ENCODE measurements at regions not wholly inside any gene's neighbourhood (a gene's known extent, or its start where the extent isn't known, plus 50 kb on each side); places are given as distances from the start of the nearest gene placed in this dataset.

- H3K27me3 Mint-ChIP-seq: no peaks in the 10 kb centered on the region
- ChIA-PET POLR2A (ENCODE audit: partially characterized antibody) (no interaction called here), CTCF (ENCODE audit: partially characterized antibody) (no interaction called here)
Measured at GRCh38 chr20:52766645-52767435, 205.3 kb upstream of the TSHZ2 start.

GRCh38 chr20:52763321-52763853, 208.8 kb upstream of the TSHZ2 start:
- H3K9me3 Mint-ChIP-seq: no peaks in the 10 kb centered on the region
- no peaks in the 10 kb centered on the region for H3K27me3 ChIP-seq (ENCODE audit: insufficient read depth, low read length)
- no peaks in the 10 kb centered on the region for H3K36me3 Mint-ChIP-seq
- no peaks in the 10 kb centered on the region for H3K9me3 ChIP-seq (ENCODE audit: control insufficient read depth in 1 of 2, low read length in 2 of 2)
- H3K4me3 Mint-ChIP-seq: no peak overlapping the region
- no peaks in the 10 kb centered on the region for H3K36me3 ChIP-seq (ENCODE audit: insufficient read depth, low read length)
- no peaks in the 10 kb centered on the region for H3K4me1 Mint-ChIP-seq
- intact Hi-C loops (cut with micrococcal nuclease): no loop called here
- ChIA-PET CTCF (ENCODE audit: partially characterized antibody) (no interaction called here), POLR2A (ENCODE audit: partially characterized antibody) (no interaction called here)
- DNase-seq: no peak
- H3K4me3 ChIP-seq (ENCODE audit: low read length in 2 of 2): no peak overlapping the region
- H3K27me3 Mint-ChIP-seq: peaks cover 0 to 2% of the 10 kb centered on the region in 2 donors
- H3K27ac ChIP-seq (ENCODE audit: low read depth, low read length): no peak overlapping the region
- H3K4me1 ChIP-seq (ENCODE audit: insufficient read depth, low read length): no peaks in the 10 kb centered on the region
- no peak overlapping the region for H3K27ac Mint-ChIP-seq

More at GRCh38 chr20:52766645-52767435, 205.3 kb upstream of the TSHZ2 start:
- Mint-ChIP-seq H3K36me3 (no peaks in the 10 kb centered on the region), H3K27ac (no peak overlapping the region), H3K9me3 (no peaks in the 10 kb centered on the region), H3K4me3 (no peak overlapping the region), H3K4me1 (no peaks in the 10 kb centered on the region)
- Histone ChIP-seq H3K9me3 (ENCODE audit: control insufficient read depth in 1 of 2, low read length in 2 of 2) (no peaks in the 10 kb centered on the region), H3K4me1 (ENCODE audit: insufficient read depth, low read length) (no peaks in the 10 kb centered on the region), H3K4me3 (ENCODE audit: low read length in 2 of 2) (no peak overlapping the region), H3K27ac (ENCODE audit: low read depth, low read length) (no peak overlapping the region), H3K36me3 (ENCODE audit: insufficient read depth, low read length) (no peaks in the 10 kb centered on the region), H3K27me3 (ENCODE audit: insufficient read depth, low read length) (no peaks in the 10 kb centered on the region)
- intact Hi-C loops (cut with micrococcal nuclease): no loop called here
- DNase-seq: no peak

GRCh38 chr20:52761867-52762266, 210.3 kb upstream of the TSHZ2 start:
- Mint-ChIP-seq H3K27me3 (peaks cover 0 to 3% of the 10 kb centered on the region in 2 donors), H3K36me3 (no peaks in the 10 kb centered on the region), H3K4me3 (no peak overlapping the region), H3K27ac (no peak overlapping the region), H3K9me3 (no peaks in the 10 kb centered on the region), H3K4me1 (no peaks in the 10 kb centered on the region)
- CTCF ChIA-PET (ENCODE audit: partially characterized antibody): no interaction called here
- Histone ChIP-seq H3K9me3 (ENCODE audit: control insufficient read depth in 1 of 2, low read length in 2 of 2) (no peaks in the 10 kb centered on the region), H3K4me1 (ENCODE audit: insufficient read depth, low read length) (no peaks in the 10 kb centered on the region), H3K27ac (ENCODE audit: low read depth, low read length) (no peak overlapping the region), H3K27me3 (ENCODE audit: insufficient read depth, low read length) (no peaks in the 10 kb centered on the region), H3K36me3 (ENCODE audit: insufficient read depth, low read length) (no peaks in the 10 kb centered on the region), H3K4me3 (ENCODE audit: low read length in 2 of 2) (no peak overlapping the region)
- DNase-seq: no peak
- POLR2A ChIA-PET (ENCODE audit: partially characterized antibody): no interaction called here
- intact Hi-C loops (cut with micrococcal nuclease): no loop called here

GRCh38 chr20:52760791-52761190, 211.4 kb upstream of the TSHZ2 start:
- Histone ChIP-seq H3K36me3 (ENCODE audit: insufficient read depth, low read length) (no peaks in the 10 kb centered on the region), H3K4me3 (ENCODE audit: low read length in 2 of 2) (no peak overlapping the region), H3K9me3 (ENCODE audit: control insufficient read depth in 1 of 2, low read length in 2 of 2) (no peaks in the 10 kb centered on the region), H3K27me3 (ENCODE audit: insufficient read depth, low read length) (no peaks in the 10 kb centered on the region), H3K4me1 (ENCODE audit: insufficient read depth, low read length) (no peaks in the 10 kb centered on the region), H3K27ac (ENCODE audit: low read depth, low read length) (no peak overlapping the region)
- no peak overlapping the region for H3K4me3 Mint-ChIP-seq
- no peaks in the 10 kb centered on the region for H3K36me3 Mint-ChIP-seq
- intact Hi-C loops (cut with micrococcal nuclease): no loop called here
- no peak overlapping the region for H3K27ac Mint-ChIP-seq
- H3K4me1 Mint-ChIP-seq: no peaks in the 10 kb centered on the region
- POLR2A ChIA-PET (ENCODE audit: partially characterized antibody): no interaction called here
- DNase-seq: no peak
- H3K27me3 Mint-ChIP-seq: peaks cover 0 to 3% of the 10 kb centered on the region in 2 donors
- H3K9me3 Mint-ChIP-seq: no peaks in the 10 kb centered on the region
- CTCF ChIA-PET (ENCODE audit: partially characterized antibody): no interaction called here

GRCh38 chr20:52757411-52757810, 214.7 kb upstream of the TSHZ2 start:
- DNase-seq: no peak
- ChIA-PET POLR2A (ENCODE audit: partially characterized antibody) (no interaction called here), CTCF (ENCODE audit: partially characterized antibody) (no interaction called here)
- Histone ChIP-seq H3K36me3 (ENCODE audit: insufficient read depth, low read length) (no peaks in the 10 kb centered on the region), H3K4me3 (ENCODE audit: low read length in 2 of 2) (no peak overlapping the region), H3K27me3 (ENCODE audit: insufficient read depth, low read length) (no peaks in the 10 kb centered on the region), H3K9me3 (ENCODE audit: control insufficient read depth in 1 of 2, low read length in 2 of 2) (no peaks in the 10 kb centered on the region), H3K4me1 (ENCODE audit: insufficient read depth, low read length) (no peaks in the 10 kb centered on the region), H3K27ac (ENCODE audit: low read depth, low read length) (no peak overlapping the region)
- H3K27me3 Mint-ChIP-seq: peaks cover 0 to 3% of the 10 kb centered on the region in 2 donors
- H3K36me3 Mint-ChIP-seq: no peaks in the 10 kb centered on the region
- H3K9me3 Mint-ChIP-seq: peaks cover 0 to 1% (median 0%) of the 10 kb centered on the region in 8 donors
- no peak overlapping the region for H3K27ac Mint-ChIP-seq
- H3K4me3 Mint-ChIP-seq: no peak overlapping the region
- H3K4me1 Mint-ChIP-seq: no peaks in the 10 kb centered on the region
- intact Hi-C loops (cut with micrococcal nuclease): no loop called here

- H3K27me3 Mint-ChIP-seq: peaks cover 0 to 1% of the 10 kb centered on the region in 2 donors
- H3K4me1 Mint-ChIP-seq: no peaks in the 10 kb centered on the region
- CTCF ChIA-PET (ENCODE audit: partially characterized antibody): no interaction called here
- H3K27ac Mint-ChIP-seq: no peak overlapping the region
- Histone ChIP-seq H3K4me3 (ENCODE audit: low read length in 2 of 2) (no peak overlapping the region), H3K36me3 (ENCODE audit: insufficient read depth, low read length) (no peaks in the 10 kb centered on the region), H3K4me1 (ENCODE audit: insufficient read depth, low read length) (no peaks in the 10 kb centered on the region), H3K9me3 (ENCODE audit: control insufficient read depth in 1 of 2, low read length in 2 of 2) (no peaks in the 10 kb centered on the region), H3K27ac (ENCODE audit: low read depth, low read length) (no peak overlapping the region), H3K27me3 (ENCODE audit: insufficient read depth, low read length) (no peaks in the 10 kb centered on the region)
- DNase-seq: no peak
- H3K4me3 Mint-ChIP-seq: no peak overlapping the region
- H3K36me3 Mint-ChIP-seq: no peaks in the 10 kb centered on the region
- intact Hi-C loops (cut with micrococcal nuclease): no loop called here
- peaks cover 0 to 1% (median 0%) of the 10 kb centered on the region in 8 donors for H3K9me3 Mint-ChIP-seq
- POLR2A ChIA-PET (ENCODE audit: partially characterized antibody): no interaction called here
Measured at GRCh38 chr20:52755744-52756143, 216.4 kb upstream of the TSHZ2 start.

GRCh38 chr20:52754366-52754765, 217.8 kb upstream of the TSHZ2 start:
- no peak overlapping the region for H3K4me3 Mint-ChIP-seq
- H3K27me3 Mint-ChIP-seq: peaks cover 0 to 1% of the 10 kb centered on the region in 2 donors
- peaks cover 0 to 1% (median 0%) of the 10 kb centered on the region in 8 donors for H3K9me3 Mint-ChIP-seq
- Histone ChIP-seq H3K9me3 (ENCODE audit: control insufficient read depth in 1 of 2, low read length in 2 of 2) (no peaks in the 10 kb centered on the region), H3K27me3 (ENCODE audit: insufficient read depth, low read length) (no peaks in the 10 kb centered on the region), H3K4me1 (ENCODE audit: insufficient read depth, low read length) (no peaks in the 10 kb centered on the region), H3K36me3 (ENCODE audit: insufficient read depth, low read length) (no peaks in the 10 kb centered on the region), H3K4me3 (ENCODE audit: low read length in 2 of 2) (no peak overlapping the region), H3K27ac (ENCODE audit: low read depth, low read length) (no peak overlapping the region)
- POLR2A ChIA-PET (ENCODE audit: partially characterized antibody): no interaction called here
- no peaks in the 10 kb centered on the region for H3K36me3 Mint-ChIP-seq
- H3K27ac Mint-ChIP-seq: no peak overlapping the region
- intact Hi-C loops (cut with micrococcal nuclease): no loop called here
- CTCF ChIA-PET (ENCODE audit: partially characterized antibody): no interaction called here
- no peaks in the 10 kb centered on the region for H3K4me1 Mint-ChIP-seq
- no peak for DNase-seq
